OCI-LY1 (cell line): ENCODE measurements at regions not wholly inside any gene's neighbourhood (a gene's known extent, or its start where the extent isn't known, plus 50 kb on each side); places are given as distances from the start of the nearest gene placed in this dataset.

ENCODE experiments used
- H2AFZ ChIP-seq: fragments of 200-600 bp; sonication (generic), shearing (Covaris generic); 2 replicates; pipeline ENCODE4 v1.6.0; 2014; ENCODE audit warnings: antibody characterized with exemption, mild to moderate bottlenecking, low read length
- H3F3A ChIP-seq: fragments of 200-600 bp; sonication (generic), shearing (Covaris generic); 2 replicates; pipeline ENCODE4 v1.6.0; 2014; ENCODE audit warnings: mild to moderate bottlenecking, antibody characterized with exemption, low read length, moderate library complexity; ENCODE audit not compliant: insufficient read depth
- H3K27ac ChIP-seq: fragments of 200-600 bp; sonication (generic); 2 replicates; pipeline ENCODE4 v1.5.1; 2014; ENCODE audit warnings: low read length, mixed run types, mild to moderate bottlenecking, low read depth; ENCODE audit not compliant: poor library complexity, severe bottlenecking
- H3K27me3 ChIP-seq: fragments of 200-600 bp; sonication (generic); 2 replicates; pipeline ENCODE4 v1.6.0; 2014; ENCODE audit warnings: antibody characterized with exemption, mild to moderate bottlenecking, low read length, moderate library complexity; ENCODE audit not compliant: insufficient read depth
- H3K36me3 ChIP-seq: fragments of 200-600 bp; sonication (generic); 2 replicates; pipeline ENCODE4 v1.6.1; 2014; ENCODE audit warnings: mild to moderate bottlenecking, antibody characterized with exemption, low read length, moderate library complexity, mixed read lengths; ENCODE audit not compliant: insufficient read depth
- H3K4me1 ChIP-seq: fragments of 200-600 bp; sonication (generic); 2 replicates; pipeline ENCODE4 v1.5.1; 2014; ENCODE audit warnings: mild to moderate bottlenecking, low read length, moderate library complexity; ENCODE audit not compliant: insufficient read depth, severe bottlenecking
- H3K4me2 ChIP-seq: fragments of 200-600 bp; sonication (generic), shearing (Covaris generic); 2 replicates; pipeline ENCODE4 v1.6.1; 2014; ENCODE audit warnings: low read length
- H3K4me3 ChIP-seq: fragments of 200-600 bp; sonication (generic); 2 replicates; pipeline ENCODE4 v1.5.1; 2014; ENCODE audit warnings: low read length, low read depth, mild to moderate bottlenecking, mixed read lengths; ENCODE audit not compliant: poor library complexity, severe bottlenecking
- H3K79me2 ChIP-seq: fragments of 200-600 bp; shearing (Covaris generic); 2 replicates; pipeline ENCODE4 v1.6.1; 2016; ENCODE audit warnings: mixed run types, low read length, mixed read lengths; ENCODE audit not compliant: insufficient read depth
- H3K9ac ChIP-seq: fragments of 200-600 bp; sonication (generic), shearing (Covaris generic); 2 replicates; pipeline ENCODE4 v1.6.1; 2014; ENCODE audit warnings: mild to moderate bottlenecking, low read length, mixed read lengths
- H3K9me2 ChIP-seq: fragments of 200-600 bp; sonication (generic), shearing (Covaris generic); 2 replicates; pipeline ENCODE4 v1.6.1; 2014; ENCODE audit warnings: low read depth, mild to moderate bottlenecking, low read length, mixed read lengths
- H3K9me3 ChIP-seq: fragments of 200-600 bp; shearing (Covaris generic); 2 replicates; pipeline ENCODE4 v1.6.1; 2014; ENCODE audit warnings: low read length, mixed read lengths
- H4K20me1 ChIP-seq: fragments of 200-600 bp; sonication (generic), shearing (Covaris generic); 2 replicates; pipeline ENCODE4 v1.6.0; 2016; ENCODE audit warnings: mild to moderate bottlenecking, low read length; ENCODE audit not compliant: insufficient read depth
- EZH2 ChIP-seq: fragments of 200-600 bp; sonication (generic), shearing (Covaris generic); IDR thresholded peaks from 2 replicates; pipeline ENCODE4 v1.8.0; 2017; ENCODE audit warnings: borderline replicate concordance, mixed run types, mild to moderate bottlenecking, antibody characterized with exemption, low read length, moderate library complexity, mixed read lengths
- TF ChIP-seq, protein P1 (sequence below): fragments of 200-600 bp; sonication (generic), shearing (Covaris generic); IDR thresholded peaks from 2 replicates; pipeline ENCODE4 v1.5.1; 2017; ENCODE audit warnings: mild to moderate bottlenecking, antibody characterized with exemption, low read length, moderate library complexity, mixed read lengths

DNA sequence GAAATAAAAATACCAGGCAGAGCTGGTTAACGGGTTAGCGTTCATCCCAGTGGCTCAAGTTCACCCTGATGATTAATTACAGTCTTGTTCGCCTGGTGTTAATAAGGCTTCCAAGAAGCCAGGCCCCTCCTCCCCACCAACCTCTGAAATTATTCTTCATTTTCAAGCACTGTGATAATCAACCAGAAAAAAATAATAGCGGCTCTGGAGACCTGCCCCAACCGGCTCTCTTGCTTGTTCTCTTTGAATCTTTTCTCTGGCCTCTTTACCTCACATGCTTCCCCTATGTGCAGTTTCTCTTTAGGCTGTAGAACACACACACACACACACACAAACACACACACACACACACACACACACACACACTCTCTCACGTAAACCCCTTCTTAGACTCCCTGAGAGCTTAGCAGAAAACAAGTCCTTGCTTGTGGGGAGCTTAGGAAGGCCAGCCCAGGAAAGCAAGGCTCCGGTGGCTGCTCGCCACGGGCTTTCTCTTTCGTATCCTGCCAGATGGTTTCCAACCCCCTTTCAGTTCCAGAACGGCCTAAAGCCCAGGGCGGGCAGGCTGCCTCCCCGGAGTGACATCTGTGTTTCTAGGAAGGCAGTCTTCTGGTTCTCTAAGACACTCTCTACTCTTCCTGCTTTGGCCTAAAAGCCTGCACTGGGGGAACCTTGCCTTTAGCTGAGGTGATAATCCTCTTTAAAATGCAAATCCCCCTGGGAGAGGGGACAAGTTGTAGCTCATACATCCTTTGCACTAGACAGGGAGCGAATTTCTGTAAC, 106.4 kb upstream of the SESN3 start:
- Histone ChIP-seq H3K4me2 (no peak overlapping the region), H3K4me1 (no peaks in the 10 kb centered on the region), H4K20me1 (no peaks in the 10 kb centered on the region), H3K36me3 (no peaks in the 10 kb centered on the region), H3F3A (no peaks in the 10 kb centered on the region), H2AFZ (no peak overlapping the region), H3K79me2 (no peaks in the 10 kb centered on the region), H3K27ac (no peak overlapping the region), H3K4me3 (no peak overlapping the region), H3K27me3 (no peaks in the 10 kb centered on the region), H3K9me3 (no peaks in the 10 kb centered on the region), H3K9ac (no peak overlapping the region), H3K9me2 (no peaks in the 10 kb centered on the region)
- no peak for TF ChIP-seq EZH2

DNA sequence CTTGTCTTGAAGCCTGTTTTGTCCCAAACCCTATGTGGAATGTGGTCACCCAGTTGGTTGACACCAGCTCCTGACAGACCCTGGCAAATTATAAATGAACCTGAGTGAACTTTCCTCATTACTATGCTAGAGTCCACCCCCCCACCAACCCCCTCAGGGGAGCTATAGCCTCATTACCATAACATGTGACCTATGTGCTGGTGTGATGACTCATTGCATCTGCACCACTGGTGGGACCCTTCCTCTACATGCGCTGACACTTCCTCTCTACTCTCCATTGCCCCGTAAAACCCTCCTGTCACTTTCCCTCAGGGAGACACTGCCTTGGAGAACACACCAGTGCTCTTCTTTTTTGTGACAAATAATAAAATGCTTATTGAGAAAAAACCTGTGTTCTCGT, 105.0 kb upstream of the SESN3 start:
- Histone ChIP-seq H4K20me1 (no peaks in the 10 kb centered on the region), H3K9ac (no peak overlapping the region), H3K36me3 (no peaks in the 10 kb centered on the region), H3K4me1 (no peaks in the 10 kb centered on the region), H3K79me2 (no peaks in the 10 kb centered on the region), H3K9me2 (no peaks in the 10 kb centered on the region), H3F3A (no peaks in the 10 kb centered on the region), H2AFZ (no peak overlapping the region), H3K27ac (no peak overlapping the region), H3K27me3 (no peaks in the 10 kb centered on the region), H3K4me3 (no peak overlapping the region), H3K9me3 (no peaks in the 10 kb centered on the region), H3K4me2 (no peak overlapping the region)
- no peak for TF ChIP-seq EZH2
- TF ChIP-seq, protein P1, sequence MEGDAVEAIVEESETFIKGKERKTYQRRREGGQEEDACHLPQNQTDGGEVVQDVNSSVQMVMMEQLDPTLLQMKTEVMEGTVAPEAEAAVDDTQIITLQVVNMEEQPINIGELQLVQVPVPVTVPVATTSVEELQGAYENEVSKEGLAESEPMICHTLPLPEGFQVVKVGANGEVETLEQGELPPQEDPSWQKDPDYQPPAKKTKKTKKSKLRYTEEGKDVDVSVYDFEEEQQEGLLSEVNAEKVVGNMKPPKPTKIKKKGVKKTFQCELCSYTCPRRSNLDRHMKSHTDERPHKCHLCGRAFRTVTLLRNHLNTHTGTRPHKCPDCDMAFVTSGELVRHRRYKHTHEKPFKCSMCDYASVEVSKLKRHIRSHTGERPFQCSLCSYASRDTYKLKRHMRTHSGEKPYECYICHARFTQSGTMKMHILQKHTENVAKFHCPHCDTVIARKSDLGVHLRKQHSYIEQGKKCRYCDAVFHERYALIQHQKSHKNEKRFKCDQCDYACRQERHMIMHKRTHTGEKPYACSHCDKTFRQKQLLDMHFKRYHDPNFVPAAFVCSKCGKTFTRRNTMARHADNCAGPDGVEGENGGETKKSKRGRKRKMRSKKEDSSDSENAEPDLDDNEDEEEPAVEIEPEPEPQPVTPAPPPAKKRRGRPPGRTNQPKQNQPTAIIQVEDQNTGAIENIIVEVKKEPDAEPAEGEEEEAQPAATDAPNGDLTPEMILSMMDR, result no peak

DNA sequence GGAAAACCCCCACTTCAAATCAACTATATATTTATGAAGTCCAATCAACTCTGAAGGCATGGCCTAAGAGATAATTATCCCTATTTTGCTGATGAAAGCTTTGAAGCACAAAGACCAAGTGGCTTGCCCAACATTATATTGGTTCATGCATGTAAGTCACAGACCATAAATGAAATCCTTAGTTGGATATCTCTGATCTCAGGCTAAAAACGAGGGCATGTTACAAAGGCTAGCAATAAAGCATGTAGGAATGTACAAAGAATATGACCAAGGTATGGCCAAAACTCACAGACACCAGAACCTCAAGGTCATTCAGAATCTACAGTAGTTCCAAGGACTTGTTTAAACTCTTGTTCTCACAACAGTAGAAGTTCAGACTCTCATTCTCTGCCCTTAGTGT, 100.2 kb upstream of the SESN3 start:
- H2AFZ ChIP-seq, result no peak overlapping the region
- no peak overlapping the region for H3K27ac ChIP-seq
- no peak for TF ChIP-seq EZH2
- TF ChIP-seq, protein P1, result no peak
- H3K27me3 ChIP-seq, result no peaks in the 10 kb centered on the region
- no peaks in the 10 kb centered on the region for H3K79me2 ChIP-seq
- no peak overlapping the region for H3K9ac ChIP-seq
- no peaks in the 10 kb centered on the region for H3K9me3 ChIP-seq
- no peak overlapping the region for H3K4me2 ChIP-seq
- H4K20me1 ChIP-seq, result no peaks in the 10 kb centered on the region
- H3K4me1 ChIP-seq, result no peaks in the 10 kb centered on the region
- no peaks in the 10 kb centered on the region for H3K9me2 ChIP-seq
- H3K36me3 ChIP-seq, result no peaks in the 10 kb centered on the region
- no peaks in the 10 kb centered on the region for H3F3A ChIP-seq
- H3K4me3 ChIP-seq, result no peak overlapping the region

DNA sequence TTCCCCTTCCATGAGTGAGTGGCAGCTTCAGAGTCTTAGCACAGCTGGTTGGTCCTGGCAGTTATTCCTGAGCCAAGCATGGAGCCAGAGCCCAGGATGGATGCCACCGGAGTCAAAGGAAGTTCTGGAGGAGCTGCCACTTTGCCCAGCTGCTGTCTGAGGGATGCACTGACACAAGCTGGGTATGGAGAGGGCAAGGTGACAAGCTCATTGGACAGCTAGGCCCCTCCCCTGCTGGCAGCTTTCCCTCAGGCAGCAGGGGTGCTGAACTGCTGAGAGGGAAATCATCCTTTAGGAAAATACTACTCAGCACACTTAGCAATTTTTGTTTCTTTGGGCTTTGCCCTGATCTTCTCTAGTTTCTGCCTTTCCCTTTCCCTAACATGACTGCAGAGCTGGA, 99.3 kb upstream of the SESN3 start:
- Histone ChIP-seq H3K27ac (no peak overlapping the region), H3K79me2 (no peaks in the 10 kb centered on the region), H3K9ac (no peak overlapping the region), H3K9me3 (no peaks in the 10 kb centered on the region), H3F3A (no peaks in the 10 kb centered on the region), H4K20me1 (no peaks in the 10 kb centered on the region), H3K27me3 (no peaks in the 10 kb centered on the region), H2AFZ (no peak overlapping the region), H3K4me3 (no peak overlapping the region), H3K4me1 (no peaks in the 10 kb centered on the region), H3K4me2 (no peak overlapping the region), H3K9me2 (no peaks in the 10 kb centered on the region), H3K36me3 (no peaks in the 10 kb centered on the region)
- TF ChIP-seq EZH2, result no peak
- TF ChIP-seq, protein P1, result no peak
